ENCODE measurements at regions not wholly inside any gene's neighbourhood (a gene's known extent, or its start where the extent isn't known, plus 50 kb on each side); places are given as distances from the start of the nearest gene placed in this dataset.
A peak's percentile ranks its signal among the peaks of the same experiment; 100 is the strongest.

- Histone ChIP-seq H2BK120ac (ENCODE audit: low read depth, low read length, poor library complexity, severe bottlenecking) (no peak overlapping the region), H3K23me2 (ENCODE audit: insufficient read length, low read depth, low read length, poor library complexity, severe bottlenecking) (no peaks in the 10 kb centered on the region), H3K14ac (ENCODE audit: insufficient read depth, low read length) (no peak overlapping the region), H3K79me2 (ENCODE audit: insufficient read depth, low read length) (no peaks in the 10 kb centered on the region), H3K4me2 (ENCODE audit: insufficient read depth, insufficient read length, low read length) (no peak overlapping the region), H3K23ac (ENCODE audit: insufficient read length, low read depth, low read length) (no peak overlapping the region), H3K4ac (ENCODE audit: low read depth, low read length) (no peak overlapping the region), H2BK20ac (ENCODE audit: low read depth, low read length, poor library complexity, severe bottlenecking) (no peak overlapping the region), H4K20me1 (ENCODE audit: control insufficient read depth, insufficient read depth, insufficient read length) (no peaks in the 10 kb centered on the region), H2BK15ac (ENCODE audit: low read depth, low read length) (no peak overlapping the region), H4K8ac (replicated peaks; ENCODE audit: insufficient read length, low read depth, low read length) (no peak overlapping the region), H3K27ac (ENCODE audit: insufficient read length, low read depth, low read length) (no peak overlapping the region), H3K56ac (ENCODE audit: insufficient read length, low read depth, low read length) (no peak overlapping the region), H3K4me1 (ENCODE audit: insufficient read depth, low read length) (peaks cover 5% of the 10 kb centered on the region), H4K91ac (ENCODE audit: insufficient read length, low read depth, low read length) (no peak overlapping the region), H2BK5ac (ENCODE audit: insufficient read length, low read length) (no peak overlapping the region), H3K18ac (ENCODE audit: insufficient read length, low read depth, low read length) (no peak overlapping the region), H2BK12ac (ENCODE audit: insufficient read length, low read depth, low read length) (no peak overlapping the region), H3K79me1 (ENCODE audit: insufficient read depth, low read depth, low read length, poor library complexity, severe bottlenecking) (no peaks in the 10 kb centered on the region), H2AK5ac (ENCODE audit: insufficient read length, low read length) (no peak overlapping the region), H3T11ph (ENCODE audit: low read length) (no peak overlapping the region), H3K9me3 (ENCODE audit: control insufficient read depth, low read depth, low read length) (no peaks in the 10 kb centered on the region), H3K9ac (ENCODE audit: extremely low read depth, insufficient read length, low read length) (no peak overlapping the region), H2AFZ (ENCODE audit: low read length) (no peak overlapping the region), H3K27me3 (ENCODE audit: insufficient read depth, low read length) (no peaks in the 10 kb centered on the region), H4K5ac (ENCODE audit: insufficient read length, low read depth, low read length) (no peak overlapping the region)
- no peak for TF ChIP-seq CTCF (conservative IDR thresholded peaks at IDR 0.05)
- no peaks in the 10 kb centered on the region for H3K27me3 Mint-ChIP-seq (ENCODE audit: low read depth)
- no CpG with 5 or more reads among the region's 7 CpGs for WGBS (ENCODE audit: extremely low coverage, insufficient read length, low lambda C conversion rate)
- H3K9me3 Mint-ChIP-seq = no peaks in the 10 kb centered on the region
- no peak overlapping the region for H3K4me3 Mint-ChIP-seq
- H3K4me1 Mint-ChIP-seq = peaks cover 38 to 48% of the 10 kb centered on the region in 2 experiments
- no peak for DNase-seq
- H3K27ac Mint-ChIP-seq = peak overlapping the region in 1 of 3 experiments; percentile 78; a peak in 2 of 7 replicates
- peaks cover 0 to 6% (median 0%) of the 10 kb centered on the region in 3 experiments; a peak in 1 of 7 replicates for H3K36me3 Mint-ChIP-seq (ENCODE audit: insufficient read depth in 1 of 3, low read depth in 3 of 3)
These were observed 105.1 kb upstream of the ARHGAP24 start for GRCh38 chr4:85369703-85370380.

Measured in H9 (cell line).